Germinal center (tissue), 1 donor: ENCODE measurements at regions not wholly inside any gene's neighbourhood (a gene's known extent, or its start where the extent isn't known, plus 50 kb on each side); places are given as distances from the start of the nearest gene placed in this dataset.

Experiments used
- DNase-seq: peaks from one replicate; pipeline ENCODE4 v3.0.0; 2012; ENCODE audit warnings: mixed read lengths, low spot score

GRCh38 chr7:35339811-35340210 is 85.9 kb upstream of the TBX20 start:
- DNase-seq, result no peak

DNA sequence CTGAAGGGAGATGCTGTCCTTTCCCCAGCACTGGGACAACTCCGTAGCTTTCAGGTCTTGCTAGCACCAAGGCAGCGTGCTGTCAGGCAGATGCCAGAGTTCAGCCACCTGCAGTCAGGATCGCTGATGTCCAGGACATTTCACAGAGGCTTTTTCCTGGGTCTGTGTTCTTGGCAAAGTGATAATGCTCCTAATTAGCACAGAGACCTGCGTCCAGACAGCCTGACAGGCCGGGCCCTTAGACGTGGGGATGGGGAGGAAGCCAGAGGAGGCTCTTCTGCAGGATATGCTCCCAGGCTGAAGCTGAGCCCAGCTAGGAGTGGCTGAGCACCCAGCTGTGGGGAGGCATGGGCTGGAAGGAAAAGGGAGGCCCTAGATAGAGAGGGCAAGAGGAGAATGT is 82.5 kb upstream of the TBX20 start:
- no peak for DNase-seq

GRCh38 chr7:35334506-35334905 is 80.6 kb upstream of the TBX20 start:
- no peak for DNase-seq

- no peak for DNase-seq
These were observed 79.4 kb upstream of the TBX20 start for GRCh38 chr7:35333265-35333664.

DNA sequence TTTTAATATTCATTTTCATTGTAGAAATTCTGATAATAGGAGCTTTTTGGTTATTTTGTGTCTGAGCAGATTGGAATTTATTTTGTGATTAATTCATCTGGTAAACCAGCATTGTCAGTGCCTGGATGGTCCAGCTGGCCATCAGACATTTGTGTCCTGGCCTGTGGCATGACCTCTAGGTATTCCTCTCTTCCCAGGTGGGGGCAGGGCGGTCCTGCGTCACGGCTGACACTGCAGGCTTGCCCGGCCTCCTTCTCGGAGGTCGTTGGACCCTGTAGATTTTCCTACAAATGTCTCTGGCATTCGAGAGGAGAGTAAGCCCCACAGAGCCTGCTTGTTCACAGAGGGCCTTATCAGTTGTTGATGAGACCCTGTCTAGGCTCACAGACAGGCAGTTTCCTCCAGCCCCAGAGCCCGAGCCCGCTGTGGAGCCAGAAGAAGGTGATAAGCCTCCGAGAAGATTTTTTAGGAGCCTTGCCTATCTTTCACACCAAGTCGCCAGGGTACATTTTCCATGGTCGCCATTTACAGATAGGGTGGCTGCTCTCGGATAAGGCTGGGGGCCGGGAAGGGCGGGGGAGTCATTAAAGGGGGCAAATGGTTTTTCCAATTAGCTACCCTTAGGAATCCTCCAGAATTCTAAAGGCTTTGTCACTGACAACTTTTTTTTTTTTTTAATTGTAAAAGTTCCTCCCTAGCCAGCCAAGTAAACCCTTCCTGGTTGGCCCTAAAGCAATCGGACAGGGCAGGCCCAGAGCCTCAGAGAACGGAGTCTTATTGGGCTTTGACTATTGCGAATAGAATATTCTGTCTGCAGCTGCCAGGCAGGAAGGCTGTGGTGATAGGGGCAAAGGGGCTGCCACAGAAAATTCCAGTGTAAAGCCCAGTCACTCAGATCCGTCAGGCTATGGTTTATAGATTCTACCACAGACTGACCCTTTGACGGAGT is 78.1 kb upstream of the TBX20 start:
- no peak for DNase-seq

DNA sequence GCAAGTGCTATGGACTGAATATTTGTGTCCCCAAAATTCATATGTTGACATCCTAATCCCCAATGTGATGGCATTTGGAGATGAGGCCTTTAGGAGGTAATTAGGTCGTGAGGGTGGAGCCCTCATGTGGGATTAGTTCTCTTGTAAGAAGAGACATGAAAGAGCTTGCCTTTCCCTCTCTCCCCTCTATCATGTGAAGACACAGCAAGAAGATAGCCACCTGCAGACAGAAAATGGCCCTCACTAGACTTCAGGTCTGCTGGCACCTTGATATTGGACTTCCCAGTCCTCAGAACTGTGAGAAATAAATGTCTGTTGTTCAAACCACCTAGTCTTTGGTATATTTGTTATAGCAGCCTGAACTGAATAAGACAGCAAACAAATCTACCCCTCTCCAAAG is 75.1 kb upstream of the TBX20 start:
- no peak for DNase-seq

DNA sequence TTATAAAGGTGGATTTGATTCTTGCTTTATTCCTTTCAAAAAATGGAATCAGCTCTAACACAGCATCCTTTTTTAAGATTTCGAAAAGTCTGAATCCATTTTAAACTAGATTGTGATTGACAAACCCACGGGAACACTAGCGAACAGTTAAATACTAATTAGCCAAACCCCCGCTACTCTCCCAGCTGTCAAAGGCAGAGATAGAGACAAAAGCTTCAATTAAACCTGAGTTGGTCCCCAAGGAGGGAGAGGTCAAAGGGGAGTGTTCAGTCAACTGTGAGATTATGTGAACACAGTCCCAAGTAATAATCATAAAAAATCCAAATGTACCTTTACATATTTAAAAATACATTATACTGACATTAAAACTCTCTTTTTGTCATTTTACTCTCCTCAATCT is 65.7 kb upstream of the TBX20 start:
- no peak for DNase-seq

- DNase-seq, result no peak
These were observed 62.6 kb upstream of the TBX20 start for GRCh38 chr7:35316549-35316948.

- no peak for DNase-seq
These were observed 61.6 kb upstream of the TBX20 start for GRCh38 chr7:35315517-35315916.

GRCh38 chr7:35314354-35314753 is 60.5 kb upstream of the TBX20 start:
- DNase-seq, result no peak

DNA sequence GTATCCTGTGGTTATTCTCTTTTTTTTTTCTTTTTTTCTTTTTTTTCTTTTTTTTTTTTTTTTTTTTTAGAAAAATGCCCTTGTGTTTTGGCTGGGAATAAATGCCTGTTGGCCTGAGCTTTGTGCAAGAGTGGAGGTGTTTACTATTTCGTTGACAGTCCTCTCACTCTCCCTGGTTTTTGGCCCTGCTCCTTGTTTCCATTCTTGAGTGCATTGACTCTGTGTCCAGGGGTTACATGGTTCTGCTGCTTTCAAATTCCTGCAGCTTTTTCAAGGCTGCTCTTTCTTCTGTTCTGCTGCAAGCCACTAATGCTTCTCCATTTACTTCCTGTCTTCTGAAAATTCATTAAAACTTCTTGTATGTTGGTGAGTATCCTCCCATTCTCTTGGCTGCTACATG is 59.7 kb upstream of the TBX20 start:
- no peak for DNase-seq
